GM21786 (cell line): ENCODE measurements at regions not wholly inside any gene's neighbourhood (a gene's known extent, or its start where the extent isn't known, plus 50 kb on each side); places are given as distances from the start of the nearest gene placed in this dataset.

Experiments
- ATAC-seq: cut with Tn5 transposase; IDR thresholded peaks from one replicate; pipeline ENCODE4 v1.9.1; 2021; ENCODE audit not compliant: unreplicated experiment

- no peak for ATAC-seq
These were observed 139.4 kb upstream of the CNTN1 start for GRCh38 chr12:40552868-40553267.

- no peak for ATAC-seq
These were observed 134.3 kb upstream of the CNTN1 start for GRCh38 chr12:40557980-40558379.

- ATAC-seq, result peak; percentile 63
These were observed 132.4 kb upstream of the CNTN1 start for GRCh38 chr12:40559865-40560264.

GRCh38 chr12:40560848-40561247 lies 131.4 kb upstream of the CNTN1 start:
- ATAC-seq, result peak; percentile 41

GRCh38 chr12:40561395-40561966 lies 130.8 kb upstream of the CNTN1 start:
- ATAC-seq, result peak; percentile 48

- no peak for ATAC-seq
These were observed 127.1 kb upstream of the CNTN1 start for GRCh38 chr12:40565029-40565633.

GRCh38 chr12:40566271-40566670 lies 126.0 kb upstream of the CNTN1 start:
- no peak for ATAC-seq

- ATAC-seq, result no peak
These were observed 122.5 kb upstream of the CNTN1 start for GRCh38 chr12:40569626-40570179.

GRCh38 chr12:40573024-40573423 lies 119.2 kb upstream of the CNTN1 start:
- no peak for ATAC-seq

GRCh38 chr12:40575987-40576386 lies 116.3 kb upstream of the CNTN1 start:
- ATAC-seq, result no peak

- ATAC-seq, result no peak
These were observed 114.4 kb upstream of the CNTN1 start for GRCh38 chr12:40577834-40578233.

- ATAC-seq, result no peak
These were observed 112.6 kb upstream of the CNTN1 start for GRCh38 chr12:40579687-40580086.

GRCh38 chr12:40580346-40580745 lies 111.9 kb upstream of the CNTN1 start:
- no peak for ATAC-seq

- ATAC-seq, result no peak
These were observed 110.3 kb upstream of the CNTN1 start for GRCh38 chr12:40581889-40582288.

GRCh38 chr12:40583743-40584142 lies 108.5 kb upstream of the CNTN1 start:
- no peak for ATAC-seq

- no peak for ATAC-seq
These were observed 107.5 kb upstream of the CNTN1 start for GRCh38 chr12:40584763-40585162.

- no peak for ATAC-seq
These were observed 105.4 kb upstream of the CNTN1 start for GRCh38 chr12:40586823-40587222.

- no peak for ATAC-seq
These were observed 104.8 kb upstream of the CNTN1 start for GRCh38 chr12:40587421-40587820.

GRCh38 chr12:40587970-40588369 lies 104.3 kb upstream of the CNTN1 start:
- no peak for ATAC-seq

- ATAC-seq, result no peak
These were observed 95.1 kb upstream of the CNTN1 start for GRCh38 chr12:40597133-40597532.

- no peak for ATAC-seq
These were observed 94.2 kb upstream of the CNTN1 start for GRCh38 chr12:40598073-40598472.

GRCh38 chr12:40602562-40602961 lies 89.7 kb upstream of the CNTN1 start:
- no peak for ATAC-seq

GRCh38 chr12:40614923-40615322 lies 77.3 kb upstream of the CNTN1 start:
- ATAC-seq, result peak; percentile 56
